ENCODE measurements at regions not wholly inside any gene's neighbourhood (a gene's known extent, or its start where the extent isn't known, plus 50 kb on each side); places are given as distances from the start of the nearest gene placed in this dataset.
A peak's percentile ranks its signal among the peaks of the same experiment; 100 is the strongest.

DNA sequence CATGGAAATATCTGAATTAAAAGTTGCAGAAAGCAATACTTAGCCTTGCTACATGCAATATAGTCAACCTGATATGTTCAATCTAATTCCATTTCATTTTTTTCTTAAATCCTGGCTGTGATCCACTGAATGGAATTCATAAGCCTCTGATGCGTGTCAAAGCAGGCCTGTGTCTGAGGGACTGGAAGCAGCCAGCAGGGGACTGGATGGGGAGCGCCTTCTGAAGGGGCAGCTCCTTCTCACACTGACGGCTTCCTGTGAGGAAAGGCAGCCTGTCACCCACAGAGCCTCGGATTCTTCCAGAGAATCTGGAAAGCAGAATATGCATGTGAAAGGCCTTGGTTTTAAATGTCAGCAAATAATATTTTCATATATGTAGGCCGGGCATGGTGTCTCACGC, 73.5 kb downstream of the KCNF1 start:
- no peak for DNase-seq (ENCODE audit: low spot score)

DNA sequence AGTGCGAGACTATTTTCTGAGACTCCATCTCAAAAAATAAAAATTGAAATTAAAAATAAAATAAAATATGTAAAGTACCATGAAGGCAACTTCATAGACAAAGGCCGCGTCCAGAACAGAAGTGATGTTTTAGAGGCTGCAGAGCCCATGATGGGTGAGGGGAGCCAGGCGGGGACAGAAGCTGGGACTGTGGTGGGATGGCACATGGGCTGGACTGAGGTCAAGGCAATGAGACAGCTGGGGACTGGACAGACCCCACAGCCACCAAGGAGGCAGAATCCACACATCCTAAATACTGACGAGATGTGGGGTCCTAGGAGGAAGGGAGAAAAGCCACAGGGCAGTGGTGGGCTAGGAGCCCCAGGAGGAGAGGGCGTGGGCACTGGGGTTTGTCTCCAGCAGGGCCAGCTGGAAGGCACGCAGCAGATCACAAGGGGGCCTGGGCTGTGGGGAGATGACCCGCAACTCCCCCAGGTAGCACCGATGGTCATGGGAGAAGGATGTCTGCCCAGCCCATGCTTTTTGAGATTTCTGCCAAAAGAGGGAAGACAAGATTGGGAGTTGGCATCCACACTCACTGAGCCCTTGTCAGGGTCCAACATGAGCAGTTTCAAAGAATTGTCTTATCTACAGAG, 74.3 kb downstream of the KCNF1 start:
- DNase-seq (ENCODE audit: low spot score) = no peak

DNA sequence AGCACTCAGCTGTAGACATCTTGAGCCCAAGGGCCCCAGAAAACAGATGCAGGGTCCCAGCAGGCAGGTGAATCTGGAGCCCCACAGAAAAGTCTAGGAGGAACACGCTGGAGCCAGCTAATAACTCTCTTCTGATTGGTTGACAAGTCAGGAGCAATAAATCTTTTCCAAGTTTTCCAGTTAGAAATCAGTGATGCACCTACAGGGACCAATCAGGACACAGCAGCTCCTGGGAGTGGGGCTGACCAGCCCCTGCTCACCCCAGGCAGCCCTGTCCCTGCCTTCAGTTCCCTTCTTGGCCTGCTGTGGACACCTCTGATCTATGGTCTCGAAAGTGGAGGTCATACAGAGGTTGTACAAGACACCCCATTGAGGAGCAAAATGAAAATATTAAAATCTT, 75.7 kb downstream of the KCNF1 start:
- no peak for DNase-seq (ENCODE audit: low spot score)

GRCh38 chr2:10987861-10988260, 76.1 kb downstream of the KCNF1 start:
- no peak for DNase-seq (ENCODE audit: low spot score)

DNA sequence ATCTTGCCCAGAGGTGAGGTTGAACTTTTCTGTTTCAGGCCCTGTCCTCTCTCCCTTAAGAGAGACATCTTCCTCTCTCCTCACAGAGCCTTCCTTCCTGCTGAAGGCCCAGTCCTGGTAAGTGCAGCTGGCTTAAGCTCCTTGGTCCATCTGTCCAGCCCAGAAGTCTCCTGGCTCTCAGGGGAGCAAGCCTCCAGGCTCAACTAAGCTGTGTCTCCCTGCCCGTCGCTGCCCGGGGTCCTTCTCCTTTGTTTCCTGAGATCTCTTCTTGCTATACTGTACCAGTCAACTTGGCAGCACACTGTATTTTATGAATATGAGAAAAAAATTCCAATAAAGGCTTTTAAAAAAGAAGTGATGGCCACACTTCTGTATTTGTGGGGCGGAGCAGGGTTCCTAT, 77.4 kb downstream of the KCNF1 start:
- DNase-seq (ENCODE audit: low spot score) = no peak

GRCh38 chr2:10989782-10990181, 78.0 kb downstream of the KCNF1 start:
- no peak for DNase-seq (ENCODE audit: low spot score)

- DNase-seq (ENCODE audit: low spot score) = no peak
Measured at GRCh38 chr2:10990561-10991111, 78.9 kb downstream of the KCNF1 start.

GRCh38 chr2:10992023-10992791, 80.5 kb downstream of the KCNF1 start:
- DNase-seq (ENCODE audit: low spot score) = no peak

DNA sequence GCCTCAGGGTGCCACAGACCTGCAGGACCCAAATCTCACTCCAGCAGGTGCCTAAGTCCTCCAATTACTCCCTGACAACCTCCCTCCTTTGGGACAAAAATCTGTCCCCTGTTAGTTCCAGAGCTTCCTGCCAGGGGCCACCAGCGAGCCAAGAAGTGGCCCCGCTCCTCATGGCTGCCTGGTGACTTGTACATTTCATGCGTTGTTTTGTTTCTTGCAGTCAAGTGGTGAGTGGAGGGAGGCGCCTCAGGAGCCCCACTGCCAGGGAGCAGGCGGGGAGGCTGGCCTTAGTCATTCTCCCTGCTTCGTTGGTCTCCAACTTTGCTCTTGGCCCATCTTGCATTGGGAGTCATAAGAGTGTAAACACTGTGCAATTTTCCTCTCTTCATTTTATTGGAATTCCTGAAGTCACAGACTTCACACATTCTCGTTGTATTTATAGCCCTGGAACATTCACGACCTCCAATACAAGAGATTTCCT, 81.3 kb downstream of the KCNF1 start:
- DNase-seq (ENCODE audit: low spot score) = peak; percentile 67

DNA sequence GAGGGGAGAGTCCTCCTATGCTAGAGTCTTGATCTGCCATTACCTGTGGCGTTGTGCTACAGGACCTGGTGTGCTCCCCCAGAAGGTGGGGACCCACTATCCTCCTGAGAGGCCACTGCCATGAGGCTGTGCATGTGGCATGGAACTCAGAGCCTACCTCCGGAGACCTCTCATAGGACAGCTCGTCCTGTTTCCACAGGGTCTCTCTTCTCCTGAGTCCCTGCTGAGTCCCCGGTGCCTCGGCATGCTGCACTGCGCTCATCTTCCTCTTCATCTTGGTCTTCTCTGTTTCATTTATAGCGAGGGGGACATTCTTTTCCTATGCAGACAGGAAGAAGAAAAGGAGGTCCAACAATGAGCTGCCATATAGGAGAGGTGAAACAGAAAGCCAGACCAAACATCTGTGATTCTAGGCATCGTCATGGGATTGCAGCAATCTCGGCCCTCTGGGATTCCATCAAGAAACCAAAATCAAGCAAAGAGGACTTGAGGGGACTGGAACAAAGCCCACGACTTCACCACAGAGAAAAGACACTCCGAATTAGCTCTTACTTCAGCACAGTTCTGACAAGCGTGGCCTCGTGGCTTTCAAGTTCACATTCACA, 83.7 kb downstream of the KCNF1 start:
- DNase-seq (ENCODE audit: low spot score) = no peak

GRCh38 chr2:11004199-11004598, 92.5 kb downstream of the KCNF1 start:
- no peak for DNase-seq (ENCODE audit: low spot score)

- no peak for DNase-seq (ENCODE audit: low spot score)
Measured at GRCh38 chr2:11005032-11005431, 93.3 kb downstream of the KCNF1 start.

GRCh38 chr2:11006191-11006590, 94.5 kb downstream of the KCNF1 start:
- no peak for DNase-seq (ENCODE audit: low spot score)

- no peak for DNase-seq (ENCODE audit: low spot score)
Measured at GRCh38 chr2:11007331-11008264, 95.9 kb downstream of the KCNF1 start.

DNA sequence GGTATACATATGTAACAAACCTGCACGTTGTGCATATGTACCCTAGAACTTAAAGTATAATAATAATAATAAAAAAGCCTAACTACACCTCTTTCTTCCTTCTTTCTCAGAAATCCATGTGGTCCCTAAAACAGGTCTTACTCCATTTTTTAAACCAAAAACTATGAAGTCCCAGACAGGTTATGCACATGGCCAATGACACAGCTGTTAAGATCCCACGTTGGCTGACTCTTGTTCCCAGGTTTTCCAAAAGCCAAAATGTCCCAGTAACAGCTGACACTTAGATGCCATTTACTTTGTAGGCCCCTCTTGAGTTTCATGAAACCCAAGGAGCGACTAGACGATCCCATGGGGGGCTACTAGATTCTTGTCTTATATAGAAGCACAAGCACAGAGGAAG, 97.0 kb downstream of the KCNF1 start:
- DNase-seq (ENCODE audit: low spot score) = no peak

DNA sequence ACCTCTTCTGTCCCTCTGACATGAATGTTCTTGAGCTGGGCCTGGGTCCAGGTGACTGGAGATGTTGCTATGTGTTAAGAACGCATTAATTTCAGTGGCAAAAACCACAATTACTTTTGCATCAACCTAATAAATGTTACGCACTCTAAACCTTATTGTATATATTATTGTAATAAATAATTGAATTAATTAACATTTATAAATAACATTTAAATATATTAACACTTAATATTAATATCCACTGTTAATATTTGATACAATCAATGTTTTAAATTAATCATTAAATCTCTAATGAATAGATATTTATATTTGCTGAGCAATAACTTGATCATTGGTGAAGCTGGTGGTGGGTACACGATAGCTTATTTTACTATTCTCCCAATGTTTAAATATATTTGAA, 97.4 kb downstream of the KCNF1 start:
- no peak for DNase-seq (ENCODE audit: low spot score)

DNA sequence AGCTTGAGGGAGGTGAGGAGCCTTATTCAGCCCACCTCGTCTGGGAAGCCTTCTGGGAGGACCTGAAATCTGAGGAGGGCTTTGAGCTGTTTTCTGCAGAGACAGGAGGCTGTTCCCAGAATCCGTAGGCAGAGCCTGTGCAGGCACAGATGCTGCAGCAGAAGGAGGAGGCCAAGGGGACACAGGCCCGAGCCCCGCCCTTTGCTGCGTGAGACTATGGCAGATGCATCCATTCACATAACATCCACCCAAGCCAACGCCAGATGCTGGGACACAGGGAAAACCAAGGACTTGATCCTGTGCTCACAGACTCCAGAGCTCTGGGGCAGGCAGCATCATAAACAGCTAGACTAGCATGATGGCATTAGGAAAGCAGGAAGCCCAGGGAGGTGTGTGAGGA, 98.2 kb downstream of the KCNF1 start:
- DNase-seq (ENCODE audit: low spot score) = no peak

DNA sequence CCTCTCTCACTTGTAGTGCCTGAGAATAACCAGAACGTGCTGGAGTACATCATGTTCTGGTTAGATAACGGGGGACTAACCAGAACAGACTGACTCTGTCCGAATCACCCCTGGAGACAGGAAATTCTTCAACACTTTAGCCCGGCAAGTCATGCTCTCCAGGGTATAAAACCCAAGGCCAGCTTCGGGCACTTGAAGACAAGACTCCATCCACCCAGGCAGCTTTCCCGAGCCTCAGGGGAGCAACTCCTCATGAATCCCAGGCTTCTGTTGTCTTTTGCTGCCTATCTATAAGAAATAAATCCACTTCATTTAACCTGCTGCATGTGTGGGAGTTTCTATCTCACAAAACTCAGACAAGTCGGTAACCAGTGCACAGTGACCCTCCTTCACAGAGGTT, 99.6 kb downstream of the KCNF1 start:
- DNase-seq (ENCODE audit: low spot score) = no peak

GRCh38 chr2:11012131-11012693, 100.5 kb downstream of the KCNF1 start:
- no peak for DNase-seq (ENCODE audit: low spot score)

GRCh38 chr2:11013196-11013595, 101.5 kb downstream of the KCNF1 start:
- DNase-seq (ENCODE audit: low spot score) = no peak

- DNase-seq (ENCODE audit: low spot score) = no peak
Measured at GRCh38 chr2:11014026-11014425, 102.3 kb downstream of the KCNF1 start.
